GM12878 (cell line): ENCODE measurements at regions not wholly inside any gene's neighbourhood (a gene's known extent, or its start where the extent isn't known, plus 50 kb on each side); places are given as distances from the start of the nearest gene placed in this dataset.

Experiments
- BRCA1 ChIP-seq: IDR thresholded peaks from 2 replicates; pipeline ENCODE4 v1.6.1; 2011; ENCODE audit warnings: low read depth, low read length, improper control_type of control experiment
- HCFC1 ChIP-seq: fragments of 150-350 bp; IDR thresholded peaks from 2 replicates; pipeline ENCODE4 v1.6.1; 2014; ENCODE audit warnings: low read length
- NFYB ChIP-seq: IDR thresholded peaks from 2 replicates; pipeline ENCODE4 v1.6.1; 2011; ENCODE audit warnings: low read depth, mild to moderate bottlenecking, low read length, improper control_type of control experiment, moderate library complexity; ENCODE audit not compliant: insufficient read depth
- SMARCA5 ChIP-seq: fragments of 450-650 bp; IDR thresholded peaks from 2 replicates; pipeline ENCODE4 v1.6.1; 2017; ENCODE audit warnings: mild to moderate bottlenecking
- STAT1 ChIP-seq: fragments of 450-650 bp; conservative IDR thresholded peaks from 2 replicates; pipeline ENCODE4 v1.6.1; 2014; ENCODE audit warnings: antibody characterized with exemption, mild to moderate bottlenecking
- TCF12 ChIP-seq: IDR thresholded peaks from 2 replicates; pipeline ENCODE4 v1.6.1; 2011; ENCODE audit warnings: low read depth, mild to moderate bottlenecking, low read length
- WRNIP1 ChIP-seq: IDR thresholded peaks from 2 replicates; pipeline ENCODE4 v1.6.1; 2011; ENCODE audit warnings: low read depth, low read length, improper control_type of control experiment, borderline replicate concordance
- TF ChIP-seq, protein P1 (sequence below): IDR thresholded peaks from 2 replicates; pipeline ENCODE4 v1.6.1; 2012; ENCODE audit warnings: improper control_type of control experiment, low read depth, low read length; ENCODE audit not compliant: insufficient replicate concordance
- TF ChIP-seq, protein P2 (sequence below): fragments of 450-650 bp; IDR thresholded peaks from 2 replicates; pipeline ENCODE4 v1.6.1; 2014; ENCODE audit warnings: mild to moderate bottlenecking

DNA sequence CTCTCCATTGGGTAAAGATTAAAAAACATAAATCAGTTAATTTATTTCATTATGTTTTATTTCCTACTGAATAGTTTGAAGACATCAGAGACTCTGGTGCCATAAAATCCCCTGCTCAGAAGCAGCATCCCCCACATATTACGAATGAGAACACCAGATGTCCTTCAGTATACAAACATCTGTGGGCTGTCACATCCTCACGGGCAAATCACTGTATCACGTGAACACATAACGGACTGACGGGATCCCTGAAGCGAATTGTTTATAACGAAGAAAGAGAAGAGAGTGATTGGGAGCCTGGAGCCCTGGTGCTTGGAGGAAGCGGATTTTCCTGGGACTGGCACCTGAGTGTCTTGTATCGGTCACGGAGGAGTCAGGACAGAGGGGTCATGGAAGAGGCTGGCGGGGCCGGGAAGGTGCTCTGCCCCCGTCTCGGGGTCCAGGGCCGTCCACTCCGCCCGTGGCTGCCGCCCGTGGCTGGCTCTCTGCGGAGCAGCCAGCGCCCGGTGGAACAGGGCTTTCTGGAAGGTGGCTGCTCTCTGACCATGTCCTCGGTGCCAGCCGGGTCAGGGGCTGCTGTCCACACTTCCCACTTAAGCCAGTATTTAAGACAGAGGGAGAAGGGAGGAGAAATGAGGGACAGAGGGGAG, 452.7 kb upstream of the FAT1 start (continued):
- TF ChIP-seq, protein P1, sequence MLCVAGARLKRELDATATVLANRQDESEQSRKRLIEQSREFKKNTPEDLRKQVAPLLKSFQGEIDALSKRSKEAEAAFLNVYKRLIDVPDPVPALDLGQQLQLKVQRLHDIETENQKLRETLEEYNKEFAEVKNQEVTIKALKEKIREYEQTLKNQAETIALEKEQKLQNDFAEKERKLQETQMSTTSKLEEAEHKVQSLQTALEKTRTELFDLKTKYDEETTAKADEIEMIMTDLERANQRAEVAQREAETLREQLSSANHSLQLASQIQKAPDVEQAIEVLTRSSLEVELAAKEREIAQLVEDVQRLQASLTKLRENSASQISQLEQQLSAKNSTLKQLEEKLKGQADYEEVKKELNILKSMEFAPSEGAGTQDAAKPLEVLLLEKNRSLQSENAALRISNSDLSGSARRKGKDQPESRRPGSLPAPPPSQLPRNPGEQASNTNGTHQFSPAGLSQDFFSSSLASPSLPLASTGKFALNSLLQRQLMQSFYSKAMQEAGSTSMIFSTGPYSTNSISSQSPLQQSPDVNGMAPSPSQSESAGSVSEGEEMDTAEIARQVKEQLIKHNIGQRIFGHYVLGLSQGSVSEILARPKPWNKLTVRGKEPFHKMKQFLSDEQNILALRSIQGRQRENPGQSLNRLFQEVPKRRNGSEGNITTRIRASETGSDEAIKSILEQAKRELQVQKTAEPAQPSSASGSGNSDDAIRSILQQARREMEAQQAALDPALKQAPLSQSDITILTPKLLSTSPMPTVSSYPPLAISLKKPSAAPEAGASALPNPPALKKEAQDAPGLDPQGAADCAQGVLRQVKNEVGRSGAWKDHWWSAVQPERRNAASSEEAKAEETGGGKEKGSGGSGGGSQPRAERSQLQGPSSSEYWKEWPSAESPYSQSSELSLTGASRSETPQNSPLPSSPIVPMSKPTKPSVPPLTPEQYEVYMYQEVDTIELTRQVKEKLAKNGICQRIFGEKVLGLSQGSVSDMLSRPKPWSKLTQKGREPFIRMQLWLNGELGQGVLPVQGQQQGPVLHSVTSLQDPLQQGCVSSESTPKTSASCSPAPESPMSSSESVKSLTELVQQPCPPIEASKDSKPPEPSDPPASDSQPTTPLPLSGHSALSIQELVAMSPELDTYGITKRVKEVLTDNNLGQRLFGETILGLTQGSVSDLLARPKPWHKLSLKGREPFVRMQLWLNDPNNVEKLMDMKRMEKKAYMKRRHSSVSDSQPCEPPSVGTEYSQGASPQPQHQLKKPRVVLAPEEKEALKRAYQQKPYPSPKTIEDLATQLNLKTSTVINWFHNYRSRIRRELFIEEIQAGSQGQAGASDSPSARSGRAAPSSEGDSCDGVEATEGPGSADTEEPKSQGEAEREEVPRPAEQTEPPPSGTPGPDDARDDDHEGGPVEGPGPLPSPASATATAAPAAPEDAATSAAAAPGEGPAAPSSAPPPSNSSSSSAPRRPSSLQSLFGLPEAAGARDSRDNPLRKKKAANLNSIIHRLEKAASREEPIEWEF = no peak
- TF ChIP-seq HCFC1 = no peak
- no peak for TF ChIP-seq STAT1
- TF ChIP-seq NFYB = no peak
- no peak for TF ChIP-seq TCF12
- TF ChIP-seq WRNIP1 = no peak
- no peak for TF ChIP-seq SMARCA5
- no peak for TF ChIP-seq BRCA1
- TF ChIP-seq, protein P2, sequence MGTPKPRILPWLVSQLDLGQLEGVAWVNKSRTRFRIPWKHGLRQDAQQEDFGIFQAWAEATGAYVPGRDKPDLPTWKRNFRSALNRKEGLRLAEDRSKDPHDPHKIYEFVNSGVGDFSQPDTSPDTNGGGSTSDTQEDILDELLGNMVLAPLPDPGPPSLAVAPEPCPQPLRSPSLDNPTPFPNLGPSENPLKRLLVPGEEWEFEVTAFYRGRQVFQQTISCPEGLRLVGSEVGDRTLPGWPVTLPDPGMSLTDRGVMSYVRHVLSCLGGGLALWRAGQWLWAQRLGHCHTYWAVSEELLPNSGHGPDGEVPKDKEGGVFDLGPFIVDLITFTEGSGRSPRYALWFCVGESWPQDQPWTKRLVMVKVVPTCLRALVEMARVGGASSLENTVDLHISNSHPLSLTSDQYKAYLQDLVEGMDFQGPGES = no peak
